WTC11 (cell line): ENCODE measurements at regions not wholly inside any gene's neighbourhood (a gene's known extent, or its start where the extent isn't known, plus 50 kb on each side); places are given as distances from the start of the nearest gene placed in this dataset.

Experiments
- ATAC-seq: fragments of 200-7000 bp; cut with Tn5 transposase; 2 replicates; pipeline ENCODE4 v1.10.0; 2021; ENCODE audit warnings: mild to moderate bottlenecking, moderate library complexity
- CTCF ChIA-PET: fragments of 300-600 bp; sonication (Branson Sonifier 250); formaldehyde crosslinking; loops from one replicate; lab custom pipeline; 2021; ENCODE audit warnings: antibody characterized with exemption; lab: Charles Lee
- POLR2A ChIA-PET: fragments of 350-600 bp; sonication (Branson Sonifier 250); formaldehyde crosslinking; loops from one replicate; lab custom pipeline; 2021; ENCODE audit warnings: antibody characterized with exemption; lab: Charles Lee
- DNase-seq: peaks from one replicate; pipeline ENCODE4 v3.0.0; 2021; ENCODE audit warnings: low spot score
- H3K27ac Mint-ChIP-seq: 2 replicates; pipeline ENCODE4 v1.8.0; 2021; ENCODE audit warnings: mixed read lengths
- H3K27me3 Mint-ChIP-seq: 2 replicates; pipeline ENCODE4 v1.8.0; 2021; ENCODE audit warnings: low read depth, mild to moderate bottlenecking, moderate library complexity, mixed read lengths
- H3K36me3 Mint-ChIP-seq: 2 replicates; pipeline ENCODE4 v1.8.0; 2021; ENCODE audit warnings: mixed read lengths
- H3K4me1 Mint-ChIP-seq: 2 replicates; pipeline ENCODE4 v1.8.0; 2022; ENCODE audit warnings: mixed read lengths
- H3K4me3 Mint-ChIP-seq: 2 replicates; pipeline ENCODE4 v1.8.0; 2021; ENCODE audit warnings: mild to moderate bottlenecking, moderate library complexity, mixed read lengths
- H3K9me3 Mint-ChIP-seq: 2 replicates; pipeline ENCODE4 v1.8.0; 2021; ENCODE audit warnings: mixed read lengths
- ELF4 ChIP-seq: sonication (generic); formaldehyde crosslinking; IDR thresholded peaks from 2 replicates; pipeline ENCODE4 v1.8.1; 2022; ENCODE audit warnings: low read depth, mild to moderate bottlenecking, moderate library complexity, missing genetic modification reagents
- FOXK1 ChIP-seq: sonication (generic); formaldehyde crosslinking; IDR thresholded peaks from 2 replicates; pipeline ENCODE4 v1.8.0; 2022; ENCODE audit warnings: mild to moderate bottlenecking, moderate library complexity, missing genetic modification reagents
- JAZF1 ChIP-seq: fragments of 250-450 bp; sonication (Bioruptor Pico); IDR thresholded peaks from 2 replicates; pipeline ENCODE4 v1.9.0; 2021; ENCODE audit warnings: moderate library complexity, mild to moderate bottlenecking, inconsistent platforms
- JUN ChIP-seq: sonication (generic); formaldehyde crosslinking; IDR thresholded peaks from 2 replicates; pipeline ENCODE4 v1.8.0; 2023; ENCODE audit warnings: mild to moderate bottlenecking, missing genetic modification reagents
- NFE2L1 ChIP-seq: sonication (generic); formaldehyde crosslinking; IDR thresholded peaks from 2 replicates; pipeline ENCODE4 v1.8.1; 2023; ENCODE audit warnings: missing genetic modification reagents
- NR2C2 ChIP-seq: sonication (generic); formaldehyde crosslinking; IDR thresholded peaks from 2 replicates; pipeline ENCODE4 v1.8.0; 2022; ENCODE audit warnings: mild to moderate bottlenecking, missing genetic modification reagents
- SMAD4 ChIP-seq: sonication (generic); formaldehyde crosslinking; IDR thresholded peaks from 2 replicates; pipeline ENCODE4 v1.8.0; 2022; ENCODE audit warnings: mild to moderate bottlenecking, missing genetic modification reagents
- TEAD1 ChIP-seq: sonication (generic); formaldehyde crosslinking; IDR thresholded peaks from 2 replicates; pipeline ENCODE4 v1.8.0; 2022; ENCODE audit warnings: mild to moderate bottlenecking, missing genetic modification reagents
- TEAD4 ChIP-seq: sonication (generic); formaldehyde crosslinking; IDR thresholded peaks from 2 replicates; pipeline ENCODE4 v1.8.0; 2022; ENCODE audit warnings: mild to moderate bottlenecking, missing genetic modification reagents
- TP53 ChIP-seq: sonication (generic); formaldehyde crosslinking; IDR thresholded peaks from 2 replicates; pipeline ENCODE4 v1.8.1; 2023; ENCODE audit warnings: mild to moderate bottlenecking, missing genetic modification reagents
- ZNF138 ChIP-seq: sonication (generic); formaldehyde crosslinking; conservative IDR thresholded peaks from 2 replicates; pipeline ENCODE4 v1.8.1; 2022; ENCODE audit warnings: mild to moderate bottlenecking, moderate library complexity, missing genetic modification reagents
- ZNF396 ChIP-seq: fragments of 250-450 bp; sonication (Bioruptor Pico); IDR thresholded peaks from 2 replicates; pipeline ENCODE4 v1.8.0; 2021; ENCODE audit warnings: mild to moderate bottlenecking, moderate library complexity, borderline replicate concordance
- ZNF416 ChIP-seq: fragments of 250-450 bp; sonication (Bioruptor Pico); IDR thresholded peaks from 2 replicates; pipeline ENCODE4 v1.9.0; 2021; ENCODE audit warnings: mild to moderate bottlenecking, inconsistent platforms
- TF ChIP-seq, protein P1 (sequence below): sonication (generic); formaldehyde crosslinking; IDR thresholded peaks from 2 replicates; pipeline ENCODE4 v1.8.0; 2023; ENCODE audit warnings: missing genetic modification reagents, mild to moderate bottlenecking, borderline replicate concordance
- TF ChIP-seq, protein P2 (sequence below): sonication (generic); formaldehyde crosslinking; IDR thresholded peaks from 2 replicates; pipeline ENCODE4 v1.8.1; 2023; ENCODE audit warnings: mild to moderate bottlenecking, missing genetic modification reagents, moderate library complexity
- TF ChIP-seq, protein P3 (sequence below): sonication (generic); formaldehyde crosslinking; IDR thresholded peaks from 2 replicates; pipeline ENCODE4 v1.8.1; 2022; ENCODE audit warnings: low read depth, missing genetic modification reagents, borderline replicate concordance
- TF ChIP-seq, protein P4 (sequence below): sonication (generic); formaldehyde crosslinking; IDR thresholded peaks from 2 replicates; pipeline ENCODE4 v1.8.0; 2022; ENCODE audit warnings: mild to moderate bottlenecking, missing genetic modification reagents
- TF ChIP-seq, protein P5 (sequence below): fragments of 200-600 bp; IDR thresholded peaks from 2 replicates; pipeline ENCODE4 v1.8.0; 2022; ENCODE audit warnings: antibody characterized with exemption
- TF ChIP-seq, protein P6 (sequence below): fragments of 250-450 bp; sonication (Bioruptor Pico); IDR thresholded peaks from 2 replicates; pipeline ENCODE4 v1.9.0; 2021; ENCODE audit warnings: moderate library complexity, mild to moderate bottlenecking, inconsistent platforms, borderline replicate concordance
- TF ChIP-seq, protein P7 (sequence below): sonication (generic); formaldehyde crosslinking; conservative IDR thresholded peaks from 2 replicates; pipeline ENCODE4 v1.8.1; 2023; ENCODE audit warnings: mild to moderate bottlenecking, low read depth, missing genetic modification reagents, moderate library complexity

DNA sequence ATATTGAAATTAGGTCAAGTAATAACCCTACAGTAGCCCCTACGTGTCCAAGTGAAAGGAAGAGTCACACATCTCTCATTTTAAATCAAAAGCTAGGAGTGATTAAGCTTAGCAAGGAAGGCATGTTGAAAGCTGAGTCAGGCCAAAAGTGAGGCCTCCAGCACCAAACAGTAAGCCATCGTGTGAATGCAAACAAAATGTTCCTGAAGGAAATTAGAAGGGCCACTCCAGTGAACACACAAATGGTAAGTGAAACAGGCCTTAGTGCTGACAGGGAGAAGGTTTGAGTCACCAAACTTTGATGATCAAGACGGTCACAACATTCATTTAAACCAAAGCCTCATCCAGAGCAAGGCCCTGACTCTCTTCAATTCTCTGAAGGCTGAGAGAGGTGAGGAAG is 127.2 kb downstream of the SHANK2 start (continued):
- TF ChIP-seq, protein P1, sequence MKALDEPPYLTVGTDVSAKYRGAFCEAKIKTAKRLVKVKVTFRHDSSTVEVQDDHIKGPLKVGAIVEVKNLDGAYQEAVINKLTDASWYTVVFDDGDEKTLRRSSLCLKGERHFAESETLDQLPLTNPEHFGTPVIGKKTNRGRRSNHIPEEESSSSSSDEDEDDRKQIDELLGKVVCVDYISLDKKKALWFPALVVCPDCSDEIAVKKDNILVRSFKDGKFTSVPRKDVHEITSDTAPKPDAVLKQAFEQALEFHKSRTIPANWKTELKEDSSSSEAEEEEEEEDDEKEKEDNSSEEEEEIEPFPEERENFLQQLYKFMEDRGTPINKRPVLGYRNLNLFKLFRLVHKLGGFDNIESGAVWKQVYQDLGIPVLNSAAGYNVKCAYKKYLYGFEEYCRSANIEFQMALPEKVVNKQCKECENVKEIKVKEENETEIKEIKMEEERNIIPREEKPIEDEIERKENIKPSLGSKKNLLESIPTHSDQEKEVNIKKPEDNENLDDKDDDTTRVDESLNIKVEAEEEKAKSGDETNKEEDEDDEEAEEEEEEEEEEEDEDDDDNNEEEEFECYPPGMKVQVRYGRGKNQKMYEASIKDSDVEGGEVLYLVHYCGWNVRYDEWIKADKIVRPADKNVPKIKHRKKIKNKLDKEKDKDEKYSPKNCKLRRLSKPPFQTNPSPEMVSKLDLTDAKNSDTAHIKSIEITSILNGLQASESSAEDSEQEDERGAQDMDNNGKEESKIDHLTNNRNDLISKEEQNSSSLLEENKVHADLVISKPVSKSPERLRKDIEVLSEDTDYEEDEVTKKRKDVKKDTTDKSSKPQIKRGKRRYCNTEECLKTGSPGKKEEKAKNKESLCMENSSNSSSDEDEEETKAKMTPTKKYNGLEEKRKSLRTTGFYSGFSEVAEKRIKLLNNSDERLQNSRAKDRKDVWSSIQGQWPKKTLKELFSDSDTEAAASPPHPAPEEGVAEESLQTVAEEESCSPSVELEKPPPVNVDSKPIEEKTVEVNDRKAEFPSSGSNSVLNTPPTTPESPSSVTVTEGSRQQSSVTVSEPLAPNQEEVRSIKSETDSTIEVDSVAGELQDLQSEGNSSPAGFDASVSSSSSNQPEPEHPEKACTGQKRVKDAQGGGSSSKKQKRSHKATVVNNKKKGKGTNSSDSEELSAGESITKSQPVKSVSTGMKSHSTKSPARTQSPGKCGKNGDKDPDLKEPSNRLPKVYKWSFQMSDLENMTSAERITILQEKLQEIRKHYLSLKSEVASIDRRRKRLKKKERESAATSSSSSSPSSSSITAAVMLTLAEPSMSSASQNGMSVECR, result no peak
- TF ChIP-seq TP53 (CRISPR knock-in tag) (no peak), NFE2L1 (CRISPR knock-in tag) (no peak), ZNF396 (CRISPR knock-in tag) (no peak), TEAD1 (CRISPR knock-in tag) (no peak), SMAD4 (CRISPR knock-in tag) (no peak), TEAD4 (no peak), JUN (no peak)
- TF ChIP-seq, protein P2, sequence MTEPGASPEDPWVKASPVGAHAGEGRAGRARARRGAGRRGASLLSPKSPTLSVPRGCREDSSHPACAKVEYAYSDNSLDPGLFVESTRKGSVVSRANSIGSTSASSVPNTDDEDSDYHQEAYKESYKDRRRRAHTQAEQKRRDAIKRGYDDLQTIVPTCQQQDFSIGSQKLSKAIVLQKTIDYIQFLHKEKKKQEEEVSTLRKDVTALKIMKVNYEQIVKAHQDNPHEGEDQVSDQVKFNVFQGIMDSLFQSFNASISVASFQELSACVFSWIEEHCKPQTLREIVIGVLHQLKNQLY, result no peak
- TF ChIP-seq, protein P3, sequence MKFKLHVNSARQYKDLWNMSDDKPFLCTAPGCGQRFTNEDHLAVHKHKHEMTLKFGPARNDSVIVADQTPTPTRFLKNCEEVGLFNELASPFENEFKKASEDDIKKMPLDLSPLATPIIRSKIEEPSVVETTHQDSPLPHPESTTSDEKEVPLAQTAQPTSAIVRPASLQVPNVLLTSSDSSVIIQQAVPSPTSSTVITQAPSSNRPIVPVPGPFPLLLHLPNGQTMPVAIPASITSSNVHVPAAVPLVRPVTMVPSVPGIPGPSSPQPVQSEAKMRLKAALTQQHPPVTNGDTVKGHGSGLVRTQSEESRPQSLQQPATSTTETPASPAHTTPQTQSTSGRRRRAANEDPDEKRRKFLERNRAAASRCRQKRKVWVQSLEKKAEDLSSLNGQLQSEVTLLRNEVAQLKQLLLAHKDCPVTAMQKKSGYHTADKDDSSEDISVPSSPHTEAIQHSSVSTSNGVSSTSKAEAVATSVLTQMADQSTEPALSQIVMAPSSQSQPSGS (CRISPR knock-in tag), result no peak
- TF ChIP-seq, protein P4, sequence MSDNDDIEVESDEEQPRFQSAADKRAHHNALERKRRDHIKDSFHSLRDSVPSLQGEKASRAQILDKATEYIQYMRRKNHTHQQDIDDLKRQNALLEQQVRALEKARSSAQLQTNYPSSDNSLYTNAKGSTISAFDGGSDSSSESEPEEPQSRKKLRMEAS (CRISPR knock-in tag), result no peak
- TF ChIP-seq, protein P5, sequence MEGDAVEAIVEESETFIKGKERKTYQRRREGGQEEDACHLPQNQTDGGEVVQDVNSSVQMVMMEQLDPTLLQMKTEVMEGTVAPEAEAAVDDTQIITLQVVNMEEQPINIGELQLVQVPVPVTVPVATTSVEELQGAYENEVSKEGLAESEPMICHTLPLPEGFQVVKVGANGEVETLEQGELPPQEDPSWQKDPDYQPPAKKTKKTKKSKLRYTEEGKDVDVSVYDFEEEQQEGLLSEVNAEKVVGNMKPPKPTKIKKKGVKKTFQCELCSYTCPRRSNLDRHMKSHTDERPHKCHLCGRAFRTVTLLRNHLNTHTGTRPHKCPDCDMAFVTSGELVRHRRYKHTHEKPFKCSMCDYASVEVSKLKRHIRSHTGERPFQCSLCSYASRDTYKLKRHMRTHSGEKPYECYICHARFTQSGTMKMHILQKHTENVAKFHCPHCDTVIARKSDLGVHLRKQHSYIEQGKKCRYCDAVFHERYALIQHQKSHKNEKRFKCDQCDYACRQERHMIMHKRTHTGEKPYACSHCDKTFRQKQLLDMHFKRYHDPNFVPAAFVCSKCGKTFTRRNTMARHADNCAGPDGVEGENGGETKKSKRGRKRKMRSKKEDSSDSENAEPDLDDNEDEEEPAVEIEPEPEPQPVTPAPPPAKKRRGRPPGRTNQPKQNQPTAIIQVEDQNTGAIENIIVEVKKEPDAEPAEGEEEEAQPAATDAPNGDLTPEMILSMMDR, result no peak

DNA sequence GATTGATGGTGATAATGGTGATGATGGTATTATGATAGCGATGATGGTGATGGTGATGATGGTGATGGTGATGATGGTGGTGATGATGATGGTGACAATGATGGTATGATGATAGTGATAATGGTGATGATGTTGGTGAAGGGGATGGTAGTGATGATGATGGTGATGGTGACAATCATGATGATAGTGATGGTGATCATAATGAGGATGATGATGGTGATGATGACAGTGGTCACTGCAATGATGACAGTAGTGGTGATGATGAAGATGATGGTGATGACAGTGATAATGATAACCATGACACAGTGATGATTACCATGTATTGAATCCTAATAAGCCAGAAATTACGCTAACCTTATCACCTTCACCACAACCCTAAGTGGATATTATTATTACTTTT is 128.2 kb downstream of the SHANK2 start:
- Mint-ChIP-seq H3K4me1 (peaks cover 21% of the 10 kb centered on the region), H3K36me3 (peaks cover 40% of the 10 kb centered on the region), H3K27ac (no peak overlapping the region), H3K27me3 (no peaks in the 10 kb centered on the region), H3K4me3 (no peak overlapping the region), H3K9me3 (peaks cover 15% of the 10 kb centered on the region)
- no peak for DNase-seq
- CTCF ChIA-PET, result no interaction called here
- no peak for ATAC-seq
- POLR2A ChIA-PET, result no interaction called here
- TF ChIP-seq JAZF1 (CRISPR knock-in tag), result no peak
- no peak for TF ChIP-seq NR2C2 (CRISPR knock-in tag)
- no peak for TF ChIP-seq ELF4
- TF ChIP-seq FOXK1 (CRISPR knock-in tag), result no peak
- TF ChIP-seq ZNF416, result no peak
- TF ChIP-seq, protein P2, result no peak
- TF ChIP-seq, protein P6, sequence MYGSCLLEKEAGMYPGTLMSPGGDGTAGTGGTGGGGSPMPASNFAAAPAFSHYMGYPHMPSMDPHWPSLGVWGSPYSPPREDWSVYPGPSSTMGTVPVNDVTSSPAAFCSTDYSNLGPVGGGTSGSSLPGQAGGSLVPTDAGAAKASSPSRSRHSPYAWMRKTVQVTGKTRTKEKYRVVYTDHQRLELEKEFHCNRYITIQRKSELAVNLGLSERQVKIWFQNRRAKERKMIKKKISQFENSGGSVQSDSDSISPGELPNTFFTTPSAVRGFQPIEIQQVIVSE, result no peak
- TF ChIP-seq ZNF138 (CRISPR knock-in tag), result no peak
- TF ChIP-seq, protein P5, result no peak
- TF ChIP-seq, protein P7, sequence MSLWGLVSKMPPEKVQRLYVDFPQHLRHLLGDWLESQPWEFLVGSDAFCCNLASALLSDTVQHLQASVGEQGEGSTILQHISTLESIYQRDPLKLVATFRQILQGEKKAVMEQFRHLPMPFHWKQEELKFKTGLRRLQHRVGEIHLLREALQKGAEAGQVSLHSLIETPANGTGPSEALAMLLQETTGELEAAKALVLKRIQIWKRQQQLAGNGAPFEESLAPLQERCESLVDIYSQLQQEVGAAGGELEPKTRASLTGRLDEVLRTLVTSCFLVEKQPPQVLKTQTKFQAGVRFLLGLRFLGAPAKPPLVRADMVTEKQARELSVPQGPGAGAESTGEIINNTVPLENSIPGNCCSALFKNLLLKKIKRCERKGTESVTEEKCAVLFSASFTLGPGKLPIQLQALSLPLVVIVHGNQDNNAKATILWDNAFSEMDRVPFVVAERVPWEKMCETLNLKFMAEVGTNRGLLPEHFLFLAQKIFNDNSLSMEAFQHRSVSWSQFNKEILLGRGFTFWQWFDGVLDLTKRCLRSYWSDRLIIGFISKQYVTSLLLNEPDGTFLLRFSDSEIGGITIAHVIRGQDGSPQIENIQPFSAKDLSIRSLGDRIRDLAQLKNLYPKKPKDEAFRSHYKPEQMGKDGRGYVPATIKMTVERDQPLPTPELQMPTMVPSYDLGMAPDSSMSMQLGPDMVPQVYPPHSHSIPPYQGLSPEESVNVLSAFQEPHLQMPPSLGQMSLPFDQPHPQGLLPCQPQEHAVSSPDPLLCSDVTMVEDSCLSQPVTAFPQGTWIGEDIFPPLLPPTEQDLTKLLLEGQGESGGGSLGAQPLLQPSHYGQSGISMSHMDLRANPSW, result no peak
